ENCODE measurements at regions not wholly inside any gene's neighbourhood (a gene's known extent, or its start where the extent isn't known, plus 50 kb on each side); places are given as distances from the start of the nearest gene placed in this dataset.

DNA sequence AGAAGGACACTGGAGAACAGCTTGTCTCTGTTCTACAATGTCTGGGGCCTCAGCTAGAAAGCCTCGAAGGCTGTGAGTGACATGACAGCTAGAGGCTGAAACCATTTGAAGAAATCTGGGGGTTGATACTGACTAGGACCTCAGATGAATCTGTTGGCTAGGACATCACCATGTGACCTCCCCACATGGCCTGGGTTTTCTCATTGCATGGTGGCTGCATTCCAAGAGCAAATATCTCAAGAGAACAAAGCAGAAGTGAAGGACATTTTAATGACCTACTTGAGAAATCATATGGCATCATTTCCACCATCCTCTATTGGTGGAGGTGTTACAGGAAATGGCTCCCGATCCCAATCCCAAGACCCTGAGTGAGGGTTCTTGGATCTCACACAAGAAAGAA lies 450.6 kb upstream of the AUTS2 start:
- no peak overlapping the region for H3K27ac ChIP-seq (ENCODE audit: low read depth, low read length)
- H3K36me3 ChIP-seq (ENCODE audit: control insufficient read depth in 1 of 2, insufficient read depth in 2 of 2, low read length in 2 of 2) = no peaks in the 10 kb centered on the region
- H3K9me3 ChIP-seq (ENCODE audit: control insufficient read depth in 1 of 2, low read length in 2 of 2) = no peaks in the 10 kb centered on the region
- no peak overlapping the region for H3K4me3 ChIP-seq (ENCODE audit: low read depth in 1 of 2, low read length in 2 of 2)
- no peaks in the 10 kb centered on the region for H3K27me3 ChIP-seq (ENCODE audit: control insufficient read depth in 1 of 2, insufficient read depth in 2 of 2, low read length in 2 of 2)
- H3K9ac ChIP-seq (ENCODE audit: low read depth in 1 of 2, low read length in 2 of 2) = no peak overlapping the region
- no peaks in the 10 kb centered on the region for H3K4me1 ChIP-seq (ENCODE audit: control insufficient read depth in 1 of 2, insufficient read depth in 2 of 2, low read length in 2 of 2)

DNA sequence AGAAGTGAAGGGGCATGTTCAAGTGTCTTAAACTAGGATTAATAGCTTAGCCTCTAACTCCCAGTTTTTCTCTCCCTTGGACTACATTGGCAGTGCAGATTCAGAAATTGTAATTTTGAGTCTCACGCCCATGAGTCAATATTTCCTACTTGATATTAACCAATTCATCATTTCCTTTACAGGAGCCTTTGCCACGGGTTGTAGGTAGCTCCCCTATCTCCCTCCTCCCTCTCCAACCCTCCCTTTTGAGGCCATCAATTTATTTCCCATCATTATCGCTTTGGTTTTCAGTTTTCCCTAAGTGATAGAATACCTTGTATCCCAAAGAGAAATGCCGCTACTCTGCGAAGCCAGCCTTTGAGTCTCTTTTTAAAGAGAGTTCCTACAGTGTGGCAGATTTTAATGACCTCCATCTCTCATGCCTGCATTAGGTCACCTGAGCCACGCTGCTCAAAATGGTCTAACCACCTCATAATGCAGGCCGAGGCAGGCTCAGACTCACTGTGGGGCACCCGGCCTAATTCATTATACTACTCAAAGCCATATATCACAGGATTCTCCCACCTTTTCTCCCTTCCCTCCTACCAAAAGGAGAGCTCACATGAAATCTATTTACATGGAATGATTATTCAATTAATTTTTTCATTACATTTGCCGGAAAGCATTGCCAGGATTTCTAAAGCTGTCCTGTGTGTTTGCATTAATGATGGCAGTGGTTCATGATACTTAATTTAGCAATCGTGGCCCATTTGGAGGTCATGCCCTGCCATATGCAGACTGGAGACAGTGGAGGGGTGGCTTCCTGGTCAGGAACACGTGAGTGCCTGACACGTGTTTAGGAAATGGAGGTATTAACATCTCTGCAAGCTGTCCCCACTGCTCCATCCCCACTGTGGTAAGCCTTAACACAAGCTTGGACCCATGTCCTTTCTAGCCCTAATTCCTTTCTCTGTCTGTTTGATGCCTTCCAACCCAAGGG lies 448.2 kb upstream of the AUTS2 start:
- Histone ChIP-seq H3K4me1 (ENCODE audit: control insufficient read depth in 1 of 2, insufficient read depth in 2 of 2, low read length in 2 of 2) (no peaks in the 10 kb centered on the region), H3K27me3 (ENCODE audit: control insufficient read depth in 1 of 2, insufficient read depth in 2 of 2, low read length in 2 of 2) (no peaks in the 10 kb centered on the region), H3K27ac (ENCODE audit: low read depth, low read length) (no peak overlapping the region), H3K4me3 (ENCODE audit: low read depth in 1 of 2, low read length in 2 of 2) (no peak overlapping the region), H3K9me3 (ENCODE audit: control insufficient read depth in 1 of 2, low read length in 2 of 2) (no peaks in the 10 kb centered on the region), H3K9ac (ENCODE audit: low read depth in 1 of 2, low read length in 2 of 2) (no peak overlapping the region), H3K36me3 (ENCODE audit: control insufficient read depth in 1 of 2, insufficient read depth in 2 of 2, low read length in 2 of 2) (no peaks in the 10 kb centered on the region)

DNA sequence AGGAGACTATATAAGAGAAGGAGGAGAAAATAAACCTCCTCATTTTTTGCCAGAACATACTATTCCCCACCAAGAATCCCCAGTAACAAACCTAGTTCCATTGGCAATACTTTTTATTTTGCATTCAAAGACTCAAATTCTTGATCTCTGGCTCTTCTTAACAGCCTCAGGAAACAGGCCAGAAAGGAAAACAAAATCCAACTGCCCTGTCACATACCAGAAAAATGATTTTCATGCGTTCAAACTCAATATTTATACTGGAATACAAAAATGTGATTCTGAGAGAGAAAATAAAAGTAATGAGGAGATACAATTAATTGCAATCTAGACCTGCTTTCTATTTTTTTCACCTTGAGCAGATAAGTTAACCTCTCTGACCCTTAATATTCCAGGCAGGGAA lies 435.9 kb upstream of the AUTS2 start:
- H3K9me3 ChIP-seq (ENCODE audit: control insufficient read depth in 1 of 2, low read length in 2 of 2) = no peaks in the 10 kb centered on the region
- no peak overlapping the region for H3K4me3 ChIP-seq (ENCODE audit: low read depth in 1 of 2, low read length in 2 of 2)
- H3K4me1 ChIP-seq (ENCODE audit: control insufficient read depth in 1 of 2, insufficient read depth in 2 of 2, low read length in 2 of 2) = no peaks in the 10 kb centered on the region
- H3K36me3 ChIP-seq (ENCODE audit: control insufficient read depth in 1 of 2, insufficient read depth in 2 of 2, low read length in 2 of 2) = no peaks in the 10 kb centered on the region
- no peak overlapping the region for H3K9ac ChIP-seq (ENCODE audit: low read depth in 1 of 2, low read length in 2 of 2)
- H3K27me3 ChIP-seq (ENCODE audit: control insufficient read depth in 1 of 2, insufficient read depth in 2 of 2, low read length in 2 of 2) = no peaks in the 10 kb centered on the region
- H3K27ac ChIP-seq (ENCODE audit: low read depth, low read length) = no peak overlapping the region

DNA sequence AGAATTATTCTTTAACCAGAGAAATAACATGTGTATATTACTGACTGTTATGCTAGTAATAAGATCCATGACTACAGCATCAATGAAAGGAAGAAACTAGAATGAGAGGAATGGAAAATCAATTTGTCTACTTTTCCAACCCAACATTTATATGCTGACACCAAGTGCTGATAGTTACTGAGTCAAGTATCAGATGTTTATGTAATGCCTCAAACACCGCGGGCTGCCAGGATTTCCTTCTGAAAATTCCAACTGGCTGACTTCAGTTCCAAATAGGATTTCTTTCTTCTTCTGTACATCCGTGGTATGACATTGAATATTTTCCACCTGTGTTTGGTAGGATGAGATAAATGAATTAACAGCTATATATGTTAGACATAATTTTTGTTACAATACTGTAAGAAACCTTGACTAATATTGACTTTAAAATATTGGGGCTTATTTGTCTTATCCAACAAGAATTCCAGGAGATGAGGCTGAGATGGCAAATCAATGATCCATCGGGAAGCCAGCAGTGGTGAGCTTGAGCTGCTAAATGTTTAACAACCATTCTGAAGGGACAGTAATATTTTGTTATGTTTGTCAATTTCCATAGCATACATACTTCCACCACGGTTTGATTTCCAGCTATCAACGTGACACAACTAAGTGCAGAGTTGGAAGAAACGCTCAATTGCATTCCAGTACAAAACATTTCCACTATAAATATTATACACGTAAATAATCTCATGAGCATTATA lies 435.2 kb upstream of the AUTS2 start:
- no peaks in the 10 kb centered on the region for H3K36me3 ChIP-seq (ENCODE audit: control insufficient read depth in 1 of 2, insufficient read depth in 2 of 2, low read length in 2 of 2)
- H3K9me3 ChIP-seq (ENCODE audit: control insufficient read depth in 1 of 2, low read length in 2 of 2) = no peaks in the 10 kb centered on the region
- no peaks in the 10 kb centered on the region for H3K27me3 ChIP-seq (ENCODE audit: control insufficient read depth in 1 of 2, insufficient read depth in 2 of 2, low read length in 2 of 2)
- H3K4me1 ChIP-seq (ENCODE audit: control insufficient read depth in 1 of 2, insufficient read depth in 2 of 2, low read length in 2 of 2) = no peaks in the 10 kb centered on the region
- H3K4me3 ChIP-seq (ENCODE audit: low read depth in 1 of 2, low read length in 2 of 2) = no peak overlapping the region
- H3K27ac ChIP-seq (ENCODE audit: low read depth, low read length) = no peak overlapping the region
- no peak overlapping the region for H3K9ac ChIP-seq (ENCODE audit: low read depth in 1 of 2, low read length in 2 of 2)

DNA sequence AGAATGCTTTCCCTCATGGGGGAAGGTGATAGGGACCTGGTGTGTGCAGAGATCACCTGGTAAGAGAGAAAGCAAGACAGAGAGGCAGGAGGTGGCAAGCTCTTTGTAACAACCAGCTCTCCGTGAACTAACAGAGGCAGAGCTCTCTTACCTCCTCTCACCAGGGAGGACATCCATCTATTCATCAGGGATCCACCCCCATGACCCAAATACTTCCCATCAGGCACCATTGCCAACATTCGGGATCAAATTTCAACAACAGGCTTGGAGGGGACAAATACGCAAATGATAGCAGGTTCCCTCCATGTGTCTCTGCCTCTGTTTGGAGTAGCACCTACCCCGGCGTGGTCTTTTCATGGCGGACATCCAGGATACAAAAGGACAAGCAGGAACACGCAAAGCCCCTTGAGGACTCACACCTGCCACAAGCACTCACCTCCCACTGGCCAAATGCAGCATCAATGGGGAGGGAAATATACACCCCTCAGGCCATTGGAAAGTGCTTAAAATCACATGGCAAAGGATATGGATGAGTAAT lies 431.2 kb upstream of the AUTS2 start:
- Histone ChIP-seq H3K27ac (ENCODE audit: low read depth, low read length) (no peak overlapping the region), H3K4me1 (ENCODE audit: control insufficient read depth in 1 of 2, insufficient read depth in 2 of 2, low read length in 2 of 2) (no peaks in the 10 kb centered on the region), H3K4me3 (ENCODE audit: low read depth in 1 of 2, low read length in 2 of 2) (no peak overlapping the region), H3K36me3 (ENCODE audit: control insufficient read depth in 1 of 2, insufficient read depth in 2 of 2, low read length in 2 of 2) (no peaks in the 10 kb centered on the region), H3K27me3 (ENCODE audit: control insufficient read depth in 1 of 2, insufficient read depth in 2 of 2, low read length in 2 of 2) (no peaks in the 10 kb centered on the region), H3K9me3 (ENCODE audit: control insufficient read depth in 1 of 2, low read length in 2 of 2) (no peaks in the 10 kb centered on the region), H3K9ac (ENCODE audit: low read depth in 1 of 2, low read length in 2 of 2) (no peak overlapping the region)

DNA sequence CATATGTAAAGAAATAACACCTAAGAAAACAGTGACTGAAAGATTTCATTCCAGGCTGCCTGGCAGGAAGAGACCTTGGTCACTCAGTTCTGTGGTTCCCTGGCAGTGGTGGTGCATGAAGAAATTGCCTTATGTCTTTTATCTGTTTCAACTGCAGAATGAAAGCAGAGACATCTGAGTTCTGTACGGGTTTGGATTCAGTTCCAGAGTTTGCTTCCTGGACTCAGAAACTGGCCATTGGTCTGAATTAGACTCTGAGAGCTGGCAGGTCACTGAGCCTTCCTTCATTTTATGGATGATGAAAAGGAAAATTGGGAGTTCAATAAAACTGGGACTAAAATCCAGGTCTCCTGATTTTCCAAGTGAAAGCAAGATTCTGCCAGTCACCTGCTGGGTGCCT lies 428.9 kb upstream of the AUTS2 start:
- Histone ChIP-seq H3K4me1 (ENCODE audit: control insufficient read depth in 1 of 2, insufficient read depth in 2 of 2, low read length in 2 of 2) (no peaks in the 10 kb centered on the region), H3K27ac (ENCODE audit: low read depth, low read length) (no peak overlapping the region), H3K9ac (ENCODE audit: low read depth in 1 of 2, low read length in 2 of 2) (no peak overlapping the region), H3K27me3 (ENCODE audit: control insufficient read depth in 1 of 2, insufficient read depth in 2 of 2, low read length in 2 of 2) (no peaks in the 10 kb centered on the region), H3K36me3 (ENCODE audit: control insufficient read depth in 1 of 2, insufficient read depth in 2 of 2, low read length in 2 of 2) (no peaks in the 10 kb centered on the region), H3K9me3 (ENCODE audit: control insufficient read depth in 1 of 2, low read length in 2 of 2) (no peaks in the 10 kb centered on the region), H3K4me3 (ENCODE audit: low read depth in 1 of 2, low read length in 2 of 2) (no peak overlapping the region)

DNA sequence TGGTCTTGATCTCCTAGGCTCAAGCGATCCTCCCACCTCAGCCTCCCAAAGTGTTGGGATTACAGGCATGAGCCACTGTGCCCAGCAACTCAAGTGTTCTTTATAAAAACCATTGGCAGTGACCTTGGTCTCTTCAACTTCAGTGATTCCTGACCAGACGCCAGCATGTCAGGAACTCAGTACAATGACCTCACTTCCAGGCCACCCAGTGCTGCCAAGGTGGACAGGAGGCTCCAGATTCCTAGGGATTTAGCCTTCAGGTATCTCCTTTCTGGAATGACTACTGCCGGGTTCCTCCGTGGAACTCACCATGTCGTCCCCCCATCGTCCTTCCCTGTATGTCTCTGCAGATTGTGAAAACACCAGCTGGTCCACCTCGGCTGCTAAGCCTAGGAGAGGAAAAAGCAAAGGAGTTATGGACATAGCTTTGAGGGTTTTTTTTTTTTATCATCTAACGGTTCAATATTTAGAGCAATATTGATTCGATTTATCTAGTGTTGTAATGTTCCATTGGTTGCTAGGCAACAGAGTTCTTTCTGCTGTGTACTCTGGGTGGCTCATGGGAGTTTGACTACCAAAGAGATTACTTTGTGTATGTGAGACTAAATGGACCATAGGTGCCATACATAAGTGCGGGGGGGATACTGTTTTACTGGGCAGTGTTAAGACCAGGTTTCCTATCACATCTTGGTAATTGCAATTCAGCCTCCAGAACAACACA lies 425.8 kb upstream of the AUTS2 start:
- Histone ChIP-seq H3K9me3 (ENCODE audit: control insufficient read depth in 1 of 2, low read length in 2 of 2) (no peaks in the 10 kb centered on the region), H3K4me3 (ENCODE audit: low read depth in 1 of 2, low read length in 2 of 2) (no peak overlapping the region), H3K27me3 (ENCODE audit: control insufficient read depth in 1 of 2, insufficient read depth in 2 of 2, low read length in 2 of 2) (no peaks in the 10 kb centered on the region), H3K27ac (ENCODE audit: low read depth, low read length) (no peak overlapping the region), H3K9ac (ENCODE audit: low read depth in 1 of 2, low read length in 2 of 2) (no peak overlapping the region), H3K4me1 (ENCODE audit: control insufficient read depth in 1 of 2, insufficient read depth in 2 of 2, low read length in 2 of 2) (no peaks in the 10 kb centered on the region), H3K36me3 (ENCODE audit: control insufficient read depth in 1 of 2, insufficient read depth in 2 of 2, low read length in 2 of 2) (no peaks in the 10 kb centered on the region)

DNA sequence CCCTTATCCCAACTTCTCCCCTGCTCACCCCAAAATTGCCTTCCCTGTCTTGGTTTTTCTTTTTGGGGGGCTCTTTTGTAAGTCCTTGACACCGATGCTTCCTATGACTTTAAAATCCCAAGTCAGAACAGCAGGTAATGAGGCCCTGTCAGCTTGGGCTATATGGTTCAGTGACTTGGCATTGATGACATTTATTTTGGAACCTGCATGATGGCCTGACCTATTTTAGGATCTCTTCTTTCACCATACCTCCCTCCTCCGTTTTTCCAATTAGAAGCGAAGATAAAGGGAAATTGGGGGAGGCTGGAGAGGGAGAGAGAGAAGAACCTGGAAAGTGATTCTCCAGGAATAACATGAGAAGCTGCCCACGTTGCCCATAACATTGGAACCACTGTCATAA lies 424.9 kb upstream of the AUTS2 start:
- Histone ChIP-seq H3K27me3 (ENCODE audit: control insufficient read depth in 1 of 2, insufficient read depth in 2 of 2, low read length in 2 of 2) (no peaks in the 10 kb centered on the region), H3K4me3 (ENCODE audit: low read depth in 1 of 2, low read length in 2 of 2) (no peak overlapping the region)

DNA sequence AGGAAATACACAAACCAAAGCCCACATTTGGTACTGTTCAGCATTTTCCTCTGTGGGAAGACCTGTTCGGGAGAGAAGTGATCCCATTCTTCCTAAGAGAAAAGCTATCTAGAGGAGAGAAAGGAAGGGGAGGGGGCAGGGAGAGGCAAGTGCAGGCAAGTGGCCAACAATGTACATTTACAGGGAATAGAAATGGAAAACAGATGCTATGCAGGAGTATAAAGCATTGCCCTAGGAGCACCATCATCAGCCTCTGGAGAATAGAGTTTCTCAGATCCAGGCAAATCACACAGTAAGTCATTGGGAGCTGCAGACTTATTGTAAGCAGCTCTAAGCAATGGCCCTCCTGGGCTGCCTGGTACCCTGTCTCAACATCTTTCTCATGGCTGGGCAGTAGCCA lies 424.4 kb upstream of the AUTS2 start:
- Histone ChIP-seq H3K36me3 (ENCODE audit: control insufficient read depth in 1 of 2, insufficient read depth in 2 of 2, low read length in 2 of 2) (no peaks in the 10 kb centered on the region), H3K27me3 (ENCODE audit: control insufficient read depth in 1 of 2, insufficient read depth in 2 of 2, low read length in 2 of 2) (no peaks in the 10 kb centered on the region), H3K4me1 (ENCODE audit: control insufficient read depth in 1 of 2, insufficient read depth in 2 of 2, low read length in 2 of 2) (no peaks in the 10 kb centered on the region), H3K9ac (ENCODE audit: low read depth in 1 of 2, low read length in 2 of 2) (no peak overlapping the region), H3K27ac (ENCODE audit: low read depth, low read length) (no peak overlapping the region), H3K9me3 (ENCODE audit: control insufficient read depth in 1 of 2, low read length in 2 of 2) (no peaks in the 10 kb centered on the region), H3K4me3 (ENCODE audit: low read depth in 1 of 2, low read length in 2 of 2) (no peak overlapping the region)

More for the DNA sequence above, 424.9 kb upstream of the AUTS2 start:
- no peak overlapping the region for H3K27ac ChIP-seq (ENCODE audit: low read depth, low read length)
- H3K36me3 ChIP-seq (ENCODE audit: control insufficient read depth in 1 of 2, insufficient read depth in 2 of 2, low read length in 2 of 2) = no peaks in the 10 kb centered on the region
- H3K4me1 ChIP-seq (ENCODE audit: control insufficient read depth in 1 of 2, insufficient read depth in 2 of 2, low read length in 2 of 2) = no peaks in the 10 kb centered on the region
- H3K9ac ChIP-seq (ENCODE audit: low read depth in 1 of 2, low read length in 2 of 2) = no peak overlapping the region
- no peaks in the 10 kb centered on the region for H3K9me3 ChIP-seq (ENCODE audit: control insufficient read depth in 1 of 2, low read length in 2 of 2)

DNA sequence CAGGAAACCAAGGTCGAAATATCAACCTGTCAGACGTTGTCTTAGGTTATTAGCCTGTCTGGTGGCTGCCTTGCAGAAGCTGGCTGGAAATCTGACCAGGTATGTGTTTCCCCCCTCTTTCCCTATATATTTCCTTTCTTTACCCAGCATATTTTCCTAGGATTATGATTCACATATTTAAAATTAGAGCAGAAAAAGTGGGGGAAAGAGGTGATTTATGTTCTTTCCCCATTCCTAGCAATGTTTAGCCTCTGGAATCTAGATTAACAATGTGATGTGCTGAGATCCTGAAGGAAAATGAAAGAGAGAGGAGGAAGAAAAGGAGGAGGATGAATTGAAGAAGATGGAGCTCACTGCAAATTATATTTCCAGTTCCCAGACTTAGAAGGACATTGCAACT lies 421.4 kb upstream of the AUTS2 start:
- no peaks in the 10 kb centered on the region for H3K4me1 ChIP-seq (ENCODE audit: control insufficient read depth in 1 of 2, insufficient read depth in 2 of 2, low read length in 2 of 2)
- no peak overlapping the region for H3K9ac ChIP-seq (ENCODE audit: low read depth in 1 of 2, low read length in 2 of 2)
- H3K27me3 ChIP-seq (ENCODE audit: control insufficient read depth in 1 of 2, insufficient read depth in 2 of 2, low read length in 2 of 2) = no peaks in the 10 kb centered on the region
- no peak overlapping the region for H3K27ac ChIP-seq (ENCODE audit: low read depth, low read length)
- H3K9me3 ChIP-seq (ENCODE audit: control insufficient read depth in 1 of 2, low read length in 2 of 2) = no peaks in the 10 kb centered on the region
- no peaks in the 10 kb centered on the region for H3K36me3 ChIP-seq (ENCODE audit: control insufficient read depth in 1 of 2, insufficient read depth in 2 of 2, low read length in 2 of 2)
- H3K4me3 ChIP-seq (ENCODE audit: low read depth in 1 of 2, low read length in 2 of 2) = no peak overlapping the region
